Left renal cortex interstitium (tissue), 4 donors: ENCODE measurements at regions not wholly inside any gene's neighbourhood (a gene's known extent, or its start where the extent isn't known, plus 50 kb on each side); places are given as distances from the start of the nearest gene placed in this dataset.
"Not testable (repeated sequence)": the region's sequence is repeated elsewhere in the genome, so short reads cannot be mapped to it uniquely, and the experiment has no call there.

Experiments used
- DNase-seq, 4 donors: peaks; one replicate each; pipeline ENCODE4 v3.0.0-alpha.2; 2013; ENCODE audit warnings: low read depth in 4 of 4, low spot score in 2 of 4, missing footprints in 1 of 4

DNA sequence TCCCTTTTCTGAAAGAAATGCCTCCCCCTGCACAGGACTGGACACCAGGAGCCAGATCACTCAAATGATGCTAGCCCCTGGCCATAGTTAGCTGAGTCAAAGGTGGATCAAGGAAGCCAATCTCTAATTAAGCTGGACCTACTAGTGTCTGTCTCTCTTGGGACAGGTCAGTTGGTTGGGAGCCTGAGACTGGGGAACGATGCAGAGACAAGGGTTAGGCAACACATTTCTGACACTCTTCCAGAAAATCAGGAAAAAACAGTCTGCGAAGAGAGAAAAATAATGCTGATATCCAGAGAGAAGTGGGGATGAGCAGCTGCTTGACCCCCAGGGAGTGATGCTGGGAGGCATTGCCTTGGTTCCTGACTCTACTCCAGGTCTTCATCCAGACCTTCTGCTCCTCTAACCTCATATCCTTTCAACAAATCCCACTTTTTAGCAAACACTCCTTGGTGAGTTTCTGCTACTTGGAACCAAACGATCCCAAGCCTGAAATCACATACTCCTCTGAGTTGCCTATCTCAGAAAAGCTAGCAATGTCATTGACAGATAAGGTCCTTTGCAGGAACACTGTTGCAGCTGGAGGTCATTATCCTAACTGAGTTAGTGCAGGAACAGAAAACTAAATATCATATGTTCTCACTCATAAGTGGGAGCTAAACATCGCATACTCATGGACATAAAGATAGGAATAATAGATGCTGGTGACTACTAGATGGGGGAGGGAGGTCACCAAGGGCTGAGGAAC lies 369.7 kb downstream of the COG6 start:
- no peak for DNase-seq

DNA sequence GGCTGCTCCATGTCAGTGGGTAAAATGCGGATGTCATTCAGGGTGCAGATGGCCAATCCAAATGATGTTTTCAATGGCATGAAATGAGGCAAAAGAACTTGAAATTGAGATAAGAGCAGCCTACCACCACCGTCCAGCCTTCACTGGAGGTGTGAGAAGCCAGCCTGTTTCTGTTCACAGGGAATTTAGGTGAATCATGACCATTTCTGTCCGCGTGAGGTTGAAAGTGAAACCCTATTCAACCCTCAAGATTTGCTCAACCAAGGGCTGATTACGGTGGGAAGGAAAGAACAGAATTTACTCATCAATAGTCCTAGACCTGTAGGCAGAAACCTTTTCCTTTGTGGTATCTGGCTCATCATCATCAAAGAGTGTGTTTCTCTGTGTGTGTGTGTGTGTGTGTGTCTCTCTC lies 370.7 kb downstream of the COG6 start:
- no peak for DNase-seq

DNA sequence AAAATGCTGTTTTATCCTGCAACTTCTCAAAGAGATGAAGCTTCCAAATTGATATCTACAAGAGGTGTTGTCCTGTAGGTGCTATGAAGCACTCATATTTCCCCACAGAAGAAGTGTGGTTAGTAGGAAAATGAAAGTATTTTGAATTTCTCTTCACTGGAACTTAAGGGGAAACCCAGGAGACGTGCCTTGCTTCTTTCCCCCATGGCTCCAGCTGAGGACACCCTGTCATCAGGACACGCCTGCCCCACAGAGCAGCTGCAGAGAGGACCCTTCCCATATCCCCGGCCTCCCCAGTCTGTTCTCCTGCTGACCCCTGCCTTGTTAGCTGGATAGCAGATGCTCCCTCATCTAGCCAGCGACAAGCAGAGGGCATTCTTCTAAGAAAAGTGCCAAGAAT lies 371.3 kb downstream of the COG6 start:
- DNase-seq: no peak

- DNase-seq: no peak
Observed at GRCh38 chr13:40028446-40028845, 373.0 kb downstream of the COG6 start.

GRCh38 chr13:40031031-40031430 lies 375.6 kb downstream of the COG6 start:
- no peak for DNase-seq

- no peak for DNase-seq
Observed at GRCh38 chr13:40039061-40039460, 383.6 kb downstream of the COG6 start.

- no peak for DNase-seq
Observed at GRCh38 chr13:40042991-40043390, 387.5 kb downstream of the COG6 start.

DNA sequence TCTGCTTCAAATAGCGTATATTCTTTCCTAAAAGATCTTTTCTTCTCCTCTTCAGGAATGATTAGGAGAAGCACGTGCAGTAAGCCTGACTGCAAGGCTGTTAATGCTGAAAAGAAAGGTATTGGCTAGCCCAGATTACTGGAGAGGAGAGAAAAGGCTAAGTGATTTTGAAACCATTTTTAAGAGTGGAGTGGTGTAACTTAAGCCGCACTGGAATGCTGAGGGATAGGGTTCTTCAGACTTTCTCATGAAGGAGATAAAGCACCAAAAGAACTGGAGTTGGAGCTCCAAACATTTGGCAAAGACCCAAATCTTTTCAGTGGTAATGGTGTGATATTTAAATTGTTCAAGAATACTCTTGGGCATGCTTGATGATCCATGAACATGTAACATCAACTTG lies 388.3 kb downstream of the COG6 start:
- DNase-seq: no peak

- DNase-seq: no peak
Observed at GRCh38 chr13:40047322-40047771, 391.9 kb downstream of the COG6 start.

GRCh38 chr13:40048551-40048950 lies 393.1 kb downstream of the COG6 start:
- no peak for DNase-seq

GRCh38 chr13:40052954-40053353 lies 397.5 kb downstream of the COG6 start:
- DNase-seq: no peak

- DNase-seq: no peak
Observed at GRCh38 chr13:40053401-40053800, 397.9 kb downstream of the COG6 start.

GRCh38 chr13:40054422-40054821 lies 399.0 kb downstream of the COG6 start:
- not testable (repeated sequence) for DNase-seq

GRCh38 chr13:40056898-40057619 lies 401.6 kb downstream of the COG6 start:
- no peak for DNase-seq

GRCh38 chr13:40058757-40059236 lies 403.3 kb downstream of the COG6 start:
- DNase-seq: no peak

- no peak for DNase-seq
Observed at GRCh38 chr13:40059540-40060232, 404.2 kb downstream of the COG6 start.

DNA sequence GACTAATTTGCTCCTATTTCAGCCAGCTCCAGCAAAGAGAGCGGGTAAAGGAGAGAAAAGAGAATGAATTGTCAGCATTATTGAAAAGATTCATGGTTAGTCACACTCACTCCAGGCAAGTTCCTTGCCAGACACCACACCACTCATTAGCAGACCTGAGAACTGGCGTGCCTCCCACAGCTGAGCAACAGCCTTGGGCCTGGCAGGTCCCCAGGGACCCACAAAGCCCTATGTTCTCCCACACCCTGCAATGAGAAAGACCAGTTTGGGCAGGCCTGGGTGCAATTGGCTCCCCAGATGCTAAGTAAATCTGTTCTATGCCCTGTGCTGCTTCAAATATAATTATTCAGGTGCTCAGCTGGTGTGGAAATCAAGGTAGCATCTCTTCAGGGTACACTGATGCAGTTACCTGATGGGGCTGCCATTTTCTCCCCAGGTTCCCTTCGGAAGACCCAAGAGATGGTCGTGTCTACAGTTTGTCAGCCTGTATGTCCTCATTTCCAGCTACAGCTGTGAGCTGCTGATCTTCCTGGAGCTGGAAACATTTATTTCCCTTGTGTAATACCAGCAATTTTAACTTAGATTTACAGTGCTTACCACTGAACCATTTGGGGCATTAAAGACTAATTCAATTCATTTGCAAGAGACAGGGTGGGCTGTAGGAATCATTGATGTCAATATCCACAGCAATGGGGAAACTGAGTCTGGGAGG lies 405.0 kb downstream of the COG6 start:
- no peak for DNase-seq

- no peak for DNase-seq
Observed at GRCh38 chr13:40061466-40062450, 406.3 kb downstream of the COG6 start.

DNA sequence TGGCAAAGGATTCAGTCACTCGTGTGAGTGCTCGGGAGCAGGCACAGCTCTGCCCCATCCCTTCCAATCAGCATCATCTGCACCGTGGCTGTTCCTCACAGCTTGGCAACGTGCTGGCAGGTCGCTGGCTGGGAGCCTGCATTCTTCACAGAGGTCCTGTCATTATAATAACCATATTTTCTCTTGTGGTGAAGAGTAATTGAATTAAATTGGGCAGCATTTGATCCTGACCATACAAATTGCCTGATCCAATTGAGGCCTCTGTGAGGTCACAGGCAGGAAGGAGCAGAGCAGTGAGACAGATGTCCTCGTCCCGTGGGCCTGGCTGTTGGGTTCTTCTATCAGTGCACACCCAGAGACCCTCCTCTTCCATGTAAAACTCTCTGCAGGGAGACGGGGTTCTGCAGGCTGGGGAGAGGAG lies 407.8 kb downstream of the COG6 start:
- DNase-seq: no peak

DNA sequence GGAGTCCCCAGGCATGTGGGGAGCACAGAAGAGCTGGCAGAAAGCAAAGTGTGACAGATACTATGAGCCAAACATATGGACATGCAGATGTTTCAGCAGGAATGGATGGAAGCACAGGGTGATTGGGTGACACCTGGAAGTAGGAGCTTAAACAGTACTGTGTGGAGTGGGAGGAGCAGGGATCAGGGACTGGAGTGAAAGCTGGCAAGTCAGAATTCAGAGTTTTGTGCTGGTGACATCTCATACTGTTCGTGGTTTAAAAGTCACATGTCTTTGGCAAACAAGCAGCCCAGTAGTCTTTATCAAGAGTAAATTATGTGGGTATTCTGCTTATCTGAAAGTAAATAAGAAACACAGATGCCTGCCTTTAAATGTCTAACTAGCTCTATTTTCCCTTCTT lies 408.2 kb downstream of the COG6 start:
- no peak for DNase-seq
